Activated naive CD8-positive, alpha-beta T cell treated with anti-CD3 and anti-CD28 coated beads, Interleukin-2, amount 50 U/mL, for 24 hours (primary cell): ENCODE measurements at regions not wholly inside any gene's neighbourhood (a gene's known extent, or its start where the extent isn't known, plus 50 kb on each side); places are given as distances from the start of the nearest gene placed in this dataset.

Experiments used
- ATAC-seq: fragments of 150-1000 bp; cut with Tn5 transposase; one replicate; pipeline ENCODE4 v1.10.0; 2021
- DNase-seq: peaks from one replicate; pipeline ENCODE4 v3.0.0; 2021
- H3K27ac Mint-ChIP-seq: one replicate; pipeline ENCODE4 v1.8.0; 2021; ENCODE audit warnings: mild to moderate bottlenecking, mixed read lengths
- H3K27me3 Mint-ChIP-seq: one replicate; pipeline ENCODE4 v1.8.0; 2021; ENCODE audit warnings: mixed read lengths
- H3K36me3 Mint-ChIP-seq: one replicate; pipeline ENCODE4 v1.8.0; 2021; ENCODE audit warnings: low read depth, mixed read lengths
- H3K4me1 Mint-ChIP-seq: one replicate; pipeline ENCODE4 v1.8.0; 2021; ENCODE audit warnings: mixed read lengths
- H3K4me3 Mint-ChIP-seq: one replicate; pipeline ENCODE4 v1.8.0; 2021; ENCODE audit warnings: mild to moderate bottlenecking, moderate library complexity, mixed read lengths
- H3K9me3 Mint-ChIP-seq: one replicate; pipeline ENCODE4 v1.8.0; 2021; ENCODE audit warnings: mixed read lengths

DNA sequence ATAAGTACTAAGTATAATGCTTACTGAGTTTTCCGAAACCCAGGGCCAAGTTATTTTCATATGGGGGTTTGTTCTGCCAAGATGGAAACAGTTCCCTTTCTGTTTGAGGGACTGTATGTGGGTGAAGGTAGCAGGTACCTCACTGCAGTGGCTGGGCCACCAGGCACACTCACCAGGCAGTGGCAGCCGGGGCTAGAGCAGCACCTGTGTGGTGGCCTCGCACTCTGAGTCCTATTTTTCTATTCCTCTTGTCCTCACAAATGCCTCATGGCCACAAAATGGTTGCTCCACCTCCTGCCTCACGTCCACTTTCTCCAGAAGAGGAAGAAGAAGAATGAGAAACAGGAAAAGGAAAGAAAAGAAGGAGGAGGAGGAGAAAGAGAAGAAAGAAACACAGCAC lies 167.3 kb upstream of the SHH start:
- ATAC-seq (no peak), DNase-seq (no peak)
- Mint-ChIP-seq H3K4me3 (no peak overlapping the region), H3K36me3 (no peaks in the 10 kb centered on the region), H3K4me1 (peaks cover 9% of the 10 kb centered on the region), H3K27ac (no peak overlapping the region), H3K27me3 (peaks cover 12% of the 10 kb centered on the region), H3K9me3 (no peaks in the 10 kb centered on the region)

DNA sequence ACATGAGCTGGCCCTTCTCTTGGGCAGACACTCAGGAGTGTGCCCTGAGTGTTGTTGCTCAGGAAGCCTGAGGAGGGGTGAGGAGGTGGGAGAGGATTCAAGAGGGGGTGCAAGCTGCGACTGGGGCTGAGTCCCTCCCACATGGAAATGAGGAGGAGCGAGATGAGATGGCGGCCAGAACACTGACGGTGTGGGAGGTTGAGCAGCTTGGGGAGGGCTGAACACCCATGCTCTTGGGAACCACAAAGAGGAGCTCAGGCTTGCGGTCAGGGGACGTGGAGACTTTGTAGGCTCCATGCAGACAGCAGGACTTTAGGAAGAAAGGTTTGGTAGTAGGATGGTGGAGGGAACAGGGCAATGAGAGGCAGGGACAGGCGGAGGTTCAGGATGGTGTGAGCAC lies 163.2 kb upstream of the SHH start:
- Mint-ChIP-seq H3K27ac (peak overlapping the region; percentile 41), H3K27me3 (peaks cover 8% of the 10 kb centered on the region), H3K4me3 (no peak overlapping the region), H3K4me1 (peaks cover 9% of the 10 kb centered on the region), H3K9me3 (no peaks in the 10 kb centered on the region), H3K36me3 (no peaks in the 10 kb centered on the region)
- no peak for DNase-seq
- peak; percentile 16 for ATAC-seq

DNA sequence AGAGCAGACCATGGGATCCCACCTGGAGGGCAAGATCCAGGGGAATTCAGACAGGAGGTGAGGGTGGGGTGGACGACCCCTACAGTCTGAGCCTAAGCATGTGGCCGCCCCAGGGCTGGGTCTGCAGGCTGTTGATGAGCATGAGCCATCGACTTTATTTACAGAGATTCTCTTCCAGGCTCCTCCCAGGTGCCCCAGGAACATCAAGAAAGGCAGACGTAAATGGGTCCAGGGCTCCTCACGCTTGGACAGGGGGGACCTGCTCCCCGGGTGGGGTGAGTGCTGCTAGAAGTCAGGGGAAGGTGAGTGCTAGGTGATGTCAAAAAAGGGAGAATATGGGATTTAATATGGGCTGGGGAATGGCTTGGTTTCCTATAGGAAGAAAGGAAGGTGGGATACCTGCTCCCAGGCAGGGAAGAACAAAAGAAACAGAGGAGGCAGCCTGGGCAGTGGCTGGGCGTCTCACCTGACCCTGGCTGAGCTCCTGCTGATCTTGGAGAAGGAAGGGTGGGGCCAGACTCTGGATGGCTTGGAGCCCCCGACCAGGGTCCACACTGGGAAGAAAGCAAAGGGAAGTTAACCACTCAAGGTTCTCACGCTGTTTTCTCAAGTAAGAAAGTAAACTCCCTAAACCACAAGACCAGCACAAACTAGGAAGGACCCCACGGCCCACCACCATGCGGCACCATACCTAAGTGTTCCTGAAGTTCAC lies 162.1 kb upstream of the SHH start:
- ATAC-seq (no peak), DNase-seq (no peak)
- Mint-ChIP-seq H3K27ac (no peak overlapping the region), H3K4me3 (no peak overlapping the region), H3K9me3 (no peaks in the 10 kb centered on the region), H3K27me3 (peaks cover 7% of the 10 kb centered on the region), H3K4me1 (peaks cover 9% of the 10 kb centered on the region), H3K36me3 (no peaks in the 10 kb centered on the region)

DNA sequence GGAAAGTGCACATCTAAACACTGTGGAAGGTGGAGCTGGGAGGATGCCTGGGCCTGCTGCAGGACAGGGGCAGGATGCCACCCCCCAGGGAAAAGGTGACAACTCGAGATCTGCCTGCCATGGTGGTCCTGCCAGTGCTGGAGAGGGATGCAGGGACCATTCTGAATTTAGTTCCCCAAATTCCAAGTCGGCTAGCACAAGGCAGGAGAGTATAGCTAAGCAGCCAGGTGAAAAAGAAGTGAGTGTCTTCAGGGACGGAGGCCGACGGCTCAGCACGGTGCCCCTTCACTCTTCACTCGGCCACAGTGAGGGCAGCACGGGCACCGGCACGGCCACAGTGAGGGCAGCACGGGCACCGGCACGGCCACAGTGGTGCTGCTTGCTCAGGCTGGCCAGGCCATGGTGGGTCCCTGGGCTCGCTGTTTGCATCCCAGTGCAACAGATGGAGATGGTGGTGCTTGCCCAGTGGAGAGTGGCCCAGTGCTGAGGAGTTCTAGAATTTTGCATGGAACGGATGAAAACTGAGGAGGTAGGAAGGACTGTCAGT lies 161.3 kb upstream of the SHH start:
- peak; percentile 34 for ATAC-seq
- no peaks in the 10 kb centered on the region for H3K36me3 Mint-ChIP-seq

DNA sequence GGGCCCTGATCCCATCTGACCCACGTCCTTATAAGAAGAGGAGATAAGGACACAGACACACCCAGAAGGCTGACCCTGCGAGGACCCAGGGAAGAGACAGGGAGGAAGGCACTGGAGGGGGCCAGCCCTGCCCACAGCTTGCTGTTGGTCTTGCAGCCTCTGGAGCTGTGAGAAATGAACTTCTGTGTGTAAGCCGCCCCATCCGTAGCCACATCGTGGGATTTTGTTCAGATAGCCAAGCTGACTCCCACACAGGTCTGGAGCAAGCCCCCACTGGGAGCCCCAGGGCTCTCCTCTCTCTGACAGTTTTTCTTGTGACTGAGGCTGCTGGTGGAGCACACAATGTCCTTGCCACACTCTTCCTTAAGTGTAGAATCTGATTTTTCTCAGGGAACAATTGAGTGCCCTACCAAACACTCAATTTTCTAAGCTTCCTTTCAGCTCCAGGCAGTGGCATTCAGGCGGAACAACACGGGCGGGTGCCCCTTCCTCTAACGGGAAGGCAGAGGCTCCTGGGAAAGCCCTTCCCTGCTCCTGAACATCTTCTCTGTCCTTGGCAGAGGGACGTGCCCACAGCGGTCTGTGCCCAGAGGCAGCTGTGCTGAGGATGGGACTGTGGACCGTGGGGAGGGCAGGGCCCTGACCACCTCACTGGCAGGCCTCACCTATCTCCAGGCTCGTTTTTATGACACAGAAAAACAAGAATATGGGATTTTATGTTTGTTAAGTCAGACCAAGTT lies 160.6 kb upstream of the SHH start:
- H3K27ac Mint-ChIP-seq = no peak overlapping the region
- peaks cover 9% of the 10 kb centered on the region for H3K4me1 Mint-ChIP-seq
- DNase-seq = no peak
- H3K9me3 Mint-ChIP-seq = no peaks in the 10 kb centered on the region
- ATAC-seq = no peak
- H3K27me3 Mint-ChIP-seq = peaks cover 4% of the 10 kb centered on the region
- H3K36me3 Mint-ChIP-seq = no peaks in the 10 kb centered on the region
- no peak overlapping the region for H3K4me3 Mint-ChIP-seq

More for the DNA sequence above, 161.3 kb upstream of the SHH start:
- DNase-seq = no peak
- Mint-ChIP-seq H3K9me3 (no peaks in the 10 kb centered on the region), H3K27me3 (peaks cover 5% of the 10 kb centered on the region), H3K27ac (no peak overlapping the region), H3K4me1 (peaks cover 9% of the 10 kb centered on the region), H3K4me3 (no peak overlapping the region)

DNA sequence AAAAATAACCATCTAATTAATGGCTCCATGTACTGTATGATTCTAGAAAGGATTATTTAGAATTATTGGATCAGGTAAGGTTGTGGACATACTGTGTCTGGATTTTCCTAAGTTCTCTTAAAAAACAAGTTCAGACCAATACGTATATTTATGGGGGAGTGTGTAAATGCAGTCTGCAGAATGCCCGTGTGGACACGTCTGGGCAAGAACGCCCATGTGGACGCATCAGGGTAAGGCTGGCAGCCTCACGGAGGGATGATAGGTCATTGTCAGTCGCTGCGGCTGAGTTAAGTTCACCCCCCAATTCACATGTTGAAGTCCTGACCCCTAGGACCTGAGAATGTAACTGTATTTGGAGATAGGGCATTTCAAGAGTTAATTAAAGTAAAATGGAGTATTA lies 160.0 kb upstream of the SHH start:
- H3K36me3 Mint-ChIP-seq = no peaks in the 10 kb centered on the region
- ATAC-seq (no peak), DNase-seq (no peak)
- H3K27me3 Mint-ChIP-seq = peaks cover 4% of the 10 kb centered on the region
- no peak overlapping the region for H3K27ac Mint-ChIP-seq
- peaks cover 9% of the 10 kb centered on the region for H3K4me1 Mint-ChIP-seq
- no peaks in the 10 kb centered on the region for H3K9me3 Mint-ChIP-seq
- no peak overlapping the region for H3K4me3 Mint-ChIP-seq

DNA sequence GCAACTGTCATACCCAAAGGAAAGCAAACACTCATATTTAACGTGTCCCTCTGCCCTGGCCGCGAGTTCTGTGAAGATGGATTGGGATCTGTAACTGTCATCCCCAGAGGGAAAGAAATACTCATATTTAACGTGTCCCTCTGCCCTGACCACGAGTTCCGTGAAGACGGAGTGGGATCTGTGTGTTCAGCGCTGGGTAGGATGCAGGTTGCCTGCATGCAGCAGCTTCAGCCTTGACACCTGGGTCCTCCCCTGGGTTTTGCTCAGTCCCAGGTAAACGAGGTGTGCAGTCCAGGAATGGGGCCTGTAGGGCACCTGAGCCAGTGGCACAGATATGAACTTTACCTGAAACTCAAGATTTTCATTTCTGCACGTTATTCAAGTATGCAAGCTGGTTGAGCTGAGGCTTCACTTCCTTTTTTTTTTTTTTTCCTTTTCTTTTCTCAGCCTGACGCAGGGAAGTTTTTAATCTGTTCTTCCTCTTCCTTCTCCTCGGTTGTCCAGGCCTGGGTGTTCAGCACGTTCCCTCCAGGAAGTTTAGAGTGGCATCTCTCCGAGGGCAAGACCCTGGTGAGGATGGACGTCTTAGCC lies 159.0 kb upstream of the SHH start:
- DNase-seq (no peak), ATAC-seq (no peak)
- Mint-ChIP-seq H3K36me3 (no peaks in the 10 kb centered on the region), H3K27me3 (peaks cover 4% of the 10 kb centered on the region), H3K9me3 (no peaks in the 10 kb centered on the region), H3K4me3 (no peak overlapping the region), H3K27ac (no peak overlapping the region), H3K4me1 (peaks cover 9% of the 10 kb centered on the region)

DNA sequence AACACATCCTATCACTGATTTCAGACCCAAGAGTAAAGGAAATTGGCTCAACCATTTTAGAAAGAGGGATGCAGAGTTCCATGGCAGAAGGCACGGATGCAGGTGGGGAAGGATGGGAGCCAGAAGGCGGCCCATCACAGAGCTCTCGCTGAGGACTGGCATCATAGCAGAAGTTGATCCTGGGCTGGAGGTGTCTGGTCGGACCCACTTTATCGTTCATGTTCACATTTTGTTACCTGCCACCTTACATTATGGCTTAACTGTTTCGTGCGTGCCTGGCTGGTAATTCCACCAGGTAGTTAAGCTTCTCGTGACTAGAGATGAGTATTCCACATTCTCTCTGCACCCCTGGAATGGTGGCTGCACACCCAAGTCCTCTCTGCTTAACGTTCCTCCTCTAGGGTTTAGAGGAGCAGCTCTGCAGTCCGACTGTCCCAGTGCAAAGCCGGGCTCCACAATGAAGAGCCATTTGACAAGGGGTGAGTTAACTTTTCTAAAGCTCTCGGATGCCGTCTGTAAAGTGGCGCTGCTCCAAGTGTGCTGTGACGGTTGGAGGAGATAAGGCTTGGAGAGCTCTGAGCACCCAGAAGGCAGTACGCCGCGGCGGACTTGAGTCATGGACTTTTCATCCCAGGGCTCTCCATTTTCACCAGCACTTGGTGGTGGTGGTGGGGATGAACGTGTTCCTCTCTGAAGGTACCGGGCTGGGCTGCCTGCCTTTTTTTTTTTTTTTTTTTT lies 157.1 kb upstream of the SHH start:
- no peaks in the 10 kb centered on the region for H3K9me3 Mint-ChIP-seq
- ATAC-seq (no peak), DNase-seq (no peak)
- no peak overlapping the region for H3K27ac Mint-ChIP-seq
- peaks cover 8% of the 10 kb centered on the region for H3K4me1 Mint-ChIP-seq
- no peaks in the 10 kb centered on the region for H3K36me3 Mint-ChIP-seq
- peaks cover 3% of the 10 kb centered on the region for H3K27me3 Mint-ChIP-seq
- H3K4me3 Mint-ChIP-seq = no peak overlapping the region

DNA sequence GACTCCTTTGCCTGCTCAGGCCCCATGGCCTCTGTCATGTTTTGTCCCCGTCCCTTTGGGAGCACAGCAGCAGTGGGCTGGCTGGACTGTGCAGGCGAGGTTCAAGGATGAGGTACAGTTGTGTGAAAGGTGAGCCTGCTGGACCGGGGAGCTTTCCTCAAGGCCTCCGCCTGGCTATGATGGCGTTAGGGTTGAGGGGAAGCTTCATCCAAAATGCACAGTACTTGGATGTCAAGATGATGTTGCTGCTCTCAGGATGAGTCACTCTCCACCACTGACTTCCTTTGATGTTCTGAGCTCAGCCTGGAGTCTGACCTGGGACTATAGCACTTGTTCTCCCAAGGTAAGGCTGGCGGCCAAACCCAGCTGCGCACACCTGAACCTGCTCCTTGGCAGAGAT lies 152.7 kb upstream of the SHH start:
- DNase-seq (peak; percentile 24), ATAC-seq (peak; percentile 73)
- Mint-ChIP-seq H3K4me3 (no peak overlapping the region), H3K4me1 (peaks cover 33% of the 10 kb centered on the region), H3K27ac (no peak overlapping the region), H3K36me3 (no peaks in the 10 kb centered on the region), H3K27me3 (peaks cover 8% of the 10 kb centered on the region), H3K9me3 (no peaks in the 10 kb centered on the region)

DNA sequence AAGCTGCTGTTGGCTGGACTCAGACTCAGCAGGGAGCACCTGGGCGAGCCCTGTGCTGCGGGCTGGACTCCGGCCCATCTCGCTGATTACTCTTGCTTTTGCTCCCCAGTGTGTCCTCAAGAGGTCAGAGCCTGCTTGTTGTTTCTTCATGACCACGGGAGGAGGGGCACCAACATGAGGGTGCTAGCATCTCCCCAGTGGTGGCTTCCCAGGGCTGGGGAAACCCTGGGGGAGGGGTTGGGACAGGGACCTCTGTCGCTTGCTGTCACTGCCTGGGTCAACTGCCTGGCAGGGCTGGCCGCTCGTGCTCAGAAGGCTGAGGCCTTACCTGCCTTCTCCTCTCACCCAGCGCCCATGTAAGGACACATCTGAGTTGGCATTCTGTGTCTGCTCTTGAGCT lies 152.3 kb upstream of the SHH start:
- Mint-ChIP-seq H3K27me3 (peaks cover 8% of the 10 kb centered on the region), H3K4me1 (peaks cover 33% of the 10 kb centered on the region), H3K36me3 (no peaks in the 10 kb centered on the region), H3K9me3 (no peaks in the 10 kb centered on the region), H3K27ac (no peak overlapping the region), H3K4me3 (no peak overlapping the region)
- ATAC-seq (no peak), DNase-seq (no peak)

DNA sequence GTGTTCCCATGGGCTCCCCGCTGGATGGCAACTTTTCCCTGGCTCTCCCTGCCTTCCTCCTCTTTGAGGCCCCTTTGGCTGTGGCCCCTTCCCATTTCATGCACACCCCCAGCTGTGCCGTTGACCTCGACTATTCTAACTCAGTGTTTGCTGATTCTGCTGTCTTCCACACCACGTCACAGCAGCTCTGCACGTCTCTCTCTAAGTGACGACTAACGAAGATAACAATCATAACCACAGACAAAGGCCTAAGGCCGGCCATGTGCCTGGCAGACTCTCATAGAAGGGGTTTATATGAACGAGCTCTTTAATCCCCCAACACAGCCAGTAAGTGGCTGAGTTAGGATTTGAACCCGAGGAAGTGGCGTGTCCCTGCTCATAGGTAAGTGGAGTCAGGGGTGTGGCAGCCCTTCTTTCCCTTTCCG lies 151.5 kb upstream of the SHH start:
- no peak overlapping the region for H3K4me3 Mint-ChIP-seq
- peaks cover 8% of the 10 kb centered on the region for H3K27me3 Mint-ChIP-seq
- no peak overlapping the region for H3K27ac Mint-ChIP-seq
- no peaks in the 10 kb centered on the region for H3K36me3 Mint-ChIP-seq
- ATAC-seq (no peak), DNase-seq (no peak)
- H3K4me1 Mint-ChIP-seq = peaks cover 33% of the 10 kb centered on the region
- no peaks in the 10 kb centered on the region for H3K9me3 Mint-ChIP-seq

DNA sequence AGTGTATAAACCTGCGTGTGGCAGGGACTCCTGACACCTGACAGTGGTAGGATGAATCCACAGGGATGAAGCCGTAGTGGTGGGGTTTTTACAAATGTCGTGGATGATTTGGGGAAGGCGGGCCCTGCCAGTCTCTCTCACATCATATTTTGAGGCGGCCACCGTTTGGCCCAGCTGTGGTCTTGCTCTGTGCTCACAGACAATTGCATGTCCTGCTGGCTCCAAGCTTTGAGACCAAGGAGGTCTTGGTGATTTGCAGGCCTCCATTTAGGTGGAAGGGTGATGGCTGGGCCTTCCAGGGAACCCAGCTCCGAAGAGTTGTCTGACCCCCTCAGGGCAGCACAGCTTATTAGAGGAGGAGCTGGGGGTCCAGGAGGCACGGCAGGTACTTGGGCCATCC lies 151.1 kb upstream of the SHH start:
- Mint-ChIP-seq H3K9me3 (no peaks in the 10 kb centered on the region), H3K27ac (no peak overlapping the region), H3K4me3 (no peak overlapping the region), H3K27me3 (peaks cover 8% of the 10 kb centered on the region), H3K36me3 (no peaks in the 10 kb centered on the region), H3K4me1 (peaks cover 33% of the 10 kb centered on the region)
- ATAC-seq (no peak), DNase-seq (no peak)

DNA sequence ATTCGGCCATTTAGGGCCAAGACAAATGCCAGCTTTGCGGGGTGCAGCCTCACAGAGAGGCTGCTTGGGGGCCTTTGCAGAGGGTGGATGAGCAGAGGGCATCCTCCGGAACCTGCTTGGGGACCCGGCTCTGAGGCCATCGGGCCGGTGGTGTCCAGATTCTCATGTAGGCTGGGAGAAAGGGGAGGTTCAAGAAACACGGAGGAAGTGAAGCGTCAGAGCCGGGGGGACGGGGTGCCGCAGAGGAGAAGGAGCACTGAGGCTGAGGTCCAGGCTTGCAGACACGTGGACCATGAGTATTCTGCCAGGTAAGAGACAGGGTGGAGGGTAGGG lies 150.7 kb upstream of the SHH start:
- ATAC-seq = no peak
- Mint-ChIP-seq H3K4me1 (peaks cover 33% of the 10 kb centered on the region), H3K27me3 (peaks cover 8% of the 10 kb centered on the region), H3K9me3 (no peaks in the 10 kb centered on the region), H3K27ac (no peak overlapping the region), H3K4me3 (no peak overlapping the region), H3K36me3 (no peaks in the 10 kb centered on the region)
- DNase-seq = no peak

DNA sequence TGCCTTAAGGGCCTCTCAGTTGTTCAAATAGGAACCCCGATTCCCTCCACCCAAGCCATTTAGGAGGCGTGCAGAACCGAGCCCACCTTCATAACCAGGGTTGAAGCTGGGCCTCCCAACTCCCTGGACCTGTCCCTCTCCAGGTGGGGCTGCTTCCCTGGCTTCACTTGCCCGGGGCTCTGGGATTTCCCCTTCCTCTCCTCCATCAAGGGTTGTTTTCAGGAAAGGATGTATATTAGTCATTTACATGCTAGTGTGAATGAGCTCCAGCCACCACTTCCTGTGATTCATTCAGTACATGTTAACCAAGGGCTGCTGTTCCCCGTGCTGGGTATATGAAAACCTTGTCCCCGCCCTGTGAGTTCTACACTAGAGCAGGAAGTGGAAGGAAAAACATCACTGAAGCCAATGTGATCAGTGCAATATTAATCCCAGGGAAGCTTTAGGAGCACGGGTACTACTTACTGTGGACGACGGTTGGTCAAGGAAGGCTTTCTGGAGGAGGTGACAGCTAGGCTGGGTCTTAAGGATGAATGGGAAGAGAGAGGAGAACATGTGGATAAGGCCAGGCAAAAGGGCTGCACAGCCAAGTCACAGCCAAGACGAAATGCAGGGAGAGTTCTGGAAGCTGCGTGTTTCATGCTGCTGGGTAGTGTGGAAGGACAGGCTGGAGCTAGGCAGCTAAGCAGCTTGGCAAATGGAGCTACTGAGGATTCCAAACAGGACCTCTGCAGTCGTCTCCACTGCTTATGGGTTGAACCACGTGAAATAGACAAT lies 150.1 kb upstream of the SHH start:
- Mint-ChIP-seq H3K27me3 (peaks cover 8% of the 10 kb centered on the region), H3K4me1 (peaks cover 33% of the 10 kb centered on the region), H3K4me3 (peak overlapping the region; percentile 9), H3K36me3 (no peaks in the 10 kb centered on the region), H3K27ac (peak overlapping the region; percentile 78), H3K9me3 (no peaks in the 10 kb centered on the region)
- DNase-seq (peak; percentile 39), ATAC-seq (peak; percentile 89)
